Hepatocyte (in vitro differentiated cells): ENCODE measurements at regions not wholly inside any gene's neighbourhood (a gene's known extent, or its start where the extent isn't known, plus 50 kb on each side); places are given as distances from the start of the nearest gene placed in this dataset.

Experiments used
- DNase-seq: peaks from one replicate; pipeline ENCODE4 v3.0.0-alpha.2; 2016; ENCODE audit warnings: low spot score
- H2AFZ ChIP-seq: fragments of 200-600 bp; sonication (generic); 2 replicates; pipeline ENCODE4 v1.6.0; 2016; ENCODE audit warnings: antibody characterized with exemption, mild to moderate bottlenecking
- H3K27ac ChIP-seq: fragments of 200-600 bp; sonication (generic); 2 replicates; pipeline ENCODE4 v1.5.1; 2016; ENCODE audit warnings: mild to moderate bottlenecking
- H3K27me3 ChIP-seq: fragments of 200-600 bp; sonication (generic); 2 replicates; pipeline ENCODE4 v1.6.1; 2016
- H3K36me3 ChIP-seq: fragments of 200-600 bp; sonication (generic); replicated peaks from 2 replicates; pipeline ENCODE4 v1.5.1; 2016; ENCODE audit warnings: low read depth; ENCODE audit not compliant: insufficient read depth
- H3K4me1 ChIP-seq: fragments of 200-600 bp; sonication (generic); 2 replicates; pipeline ENCODE4 v1.5.1; 2016; ENCODE audit warnings: mild to moderate bottlenecking, moderate library complexity; ENCODE audit not compliant: insufficient read depth
- H3K4me2 ChIP-seq: fragments of 200-600 bp; sonication (generic); 2 replicates; pipeline ENCODE4 v1.6.0; 2016
- H3K4me3 ChIP-seq: fragments of 200-600 bp; sonication (generic); 2 replicates; pipeline ENCODE4 v1.5.1; 2016; ENCODE audit warnings: mild to moderate bottlenecking
- H3K79me2 ChIP-seq: fragments of 200-600 bp; sonication (generic); 2 replicates; pipeline ENCODE4 v1.6.0; 2017; ENCODE audit warnings: mild to moderate bottlenecking
- H3K9me2 ChIP-seq: fragments of 200-600 bp; sonication (generic); replicated peaks from 2 replicates; pipeline ENCODE4 v1.6.0; 2017; ENCODE audit warnings: mild to moderate bottlenecking; ENCODE audit not compliant: insufficient read depth
- H3K9me3 ChIP-seq: fragments of 200-600 bp; sonication (generic); 2 replicates; pipeline ENCODE4 v1.5.1; 2016; ENCODE audit warnings: low read depth, mild to moderate bottlenecking
- H4K20me1 ChIP-seq: fragments of 200-600 bp; sonication (generic); 2 replicates; pipeline ENCODE4 v1.6.0; 2016; ENCODE audit warnings: mild to moderate bottlenecking; ENCODE audit not compliant: insufficient read depth, poor library complexity, severe bottlenecking
- EZH2 ChIP-seq: fragments of 200-600 bp; sonication (generic); IDR thresholded peaks from 2 replicates; pipeline ENCODE4 v1.6.1; 2016; ENCODE audit warnings: antibody characterized with exemption, mild to moderate bottlenecking, borderline replicate concordance
- EZH2phosphoT487 ChIP-seq: fragments of 200-600 bp; sonication (generic); IDR thresholded peaks from one replicate; pipeline ENCODE4 v1.6.1; 2018; ENCODE audit warnings: antibody characterized with exemption, mild to moderate bottlenecking, low read depth, moderate library complexity; ENCODE audit not compliant: unreplicated experiment, severe bottlenecking
- WGBS: methylation state at CpG from one replicate; pipeline ENCODE4 v1.1.6; 2016; ENCODE audit warnings: low lambda C conversion rate; ENCODE audit errors: missing lambda C conversion rate; 5-methylcytosine and 5-hydroxymethylcytosine counted together
- TF ChIP-seq, protein P1 (sequence below): fragments of 200-600 bp; sonication (generic); IDR thresholded peaks from 2 replicates; pipeline ENCODE4 v1.5.1; 2016; ENCODE audit warnings: antibody characterized with exemption, mild to moderate bottlenecking; ENCODE audit not compliant: poor library complexity

DNA sequence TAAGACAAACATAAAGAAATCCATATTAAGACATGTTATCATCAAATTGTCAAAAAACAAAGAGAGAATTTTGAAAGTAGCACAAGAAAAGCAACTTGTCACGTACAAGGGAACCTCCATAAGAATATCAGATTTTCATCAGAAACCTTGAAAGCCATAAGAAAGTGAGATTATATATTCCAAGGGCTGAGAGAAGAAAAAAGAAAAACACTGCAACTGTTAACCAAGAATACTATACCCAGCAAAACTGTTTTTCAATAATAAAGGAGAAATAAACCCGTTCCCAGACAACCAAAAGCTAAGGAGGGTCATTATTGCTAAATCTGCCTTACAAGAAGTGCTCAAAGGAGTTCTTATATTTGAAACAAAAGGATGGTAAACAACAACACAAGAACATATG is 94.7 kb upstream of the TSPAN8 start:
- H3K27me3 ChIP-seq: no peaks in the 10 kb centered on the region
- H4K20me1 ChIP-seq: no peaks in the 10 kb centered on the region
- 69% methylated on average over 2 of the region's 2 CpGs for WGBS
- no peaks in the 10 kb centered on the region for H3K79me2 ChIP-seq
- H3K4me3 ChIP-seq: no peak overlapping the region
- TF ChIP-seq EZH2 (no peak), EZH2phosphoT487 (no peak)
- TF ChIP-seq, protein P1, sequence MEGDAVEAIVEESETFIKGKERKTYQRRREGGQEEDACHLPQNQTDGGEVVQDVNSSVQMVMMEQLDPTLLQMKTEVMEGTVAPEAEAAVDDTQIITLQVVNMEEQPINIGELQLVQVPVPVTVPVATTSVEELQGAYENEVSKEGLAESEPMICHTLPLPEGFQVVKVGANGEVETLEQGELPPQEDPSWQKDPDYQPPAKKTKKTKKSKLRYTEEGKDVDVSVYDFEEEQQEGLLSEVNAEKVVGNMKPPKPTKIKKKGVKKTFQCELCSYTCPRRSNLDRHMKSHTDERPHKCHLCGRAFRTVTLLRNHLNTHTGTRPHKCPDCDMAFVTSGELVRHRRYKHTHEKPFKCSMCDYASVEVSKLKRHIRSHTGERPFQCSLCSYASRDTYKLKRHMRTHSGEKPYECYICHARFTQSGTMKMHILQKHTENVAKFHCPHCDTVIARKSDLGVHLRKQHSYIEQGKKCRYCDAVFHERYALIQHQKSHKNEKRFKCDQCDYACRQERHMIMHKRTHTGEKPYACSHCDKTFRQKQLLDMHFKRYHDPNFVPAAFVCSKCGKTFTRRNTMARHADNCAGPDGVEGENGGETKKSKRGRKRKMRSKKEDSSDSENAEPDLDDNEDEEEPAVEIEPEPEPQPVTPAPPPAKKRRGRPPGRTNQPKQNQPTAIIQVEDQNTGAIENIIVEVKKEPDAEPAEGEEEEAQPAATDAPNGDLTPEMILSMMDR: no peak
- H3K36me3 ChIP-seq: no peaks in the 10 kb centered on the region
- DNase-seq: no peak
- H3K9me3 ChIP-seq: peaks cover 4% of the 10 kb centered on the region
- no peaks in the 10 kb centered on the region for H3K4me1 ChIP-seq
- H3K9me2 ChIP-seq: no peaks in the 10 kb centered on the region
- H2AFZ ChIP-seq: no peak overlapping the region
- H3K27ac ChIP-seq: no peak overlapping the region
- no peak overlapping the region for H3K4me2 ChIP-seq

DNA sequence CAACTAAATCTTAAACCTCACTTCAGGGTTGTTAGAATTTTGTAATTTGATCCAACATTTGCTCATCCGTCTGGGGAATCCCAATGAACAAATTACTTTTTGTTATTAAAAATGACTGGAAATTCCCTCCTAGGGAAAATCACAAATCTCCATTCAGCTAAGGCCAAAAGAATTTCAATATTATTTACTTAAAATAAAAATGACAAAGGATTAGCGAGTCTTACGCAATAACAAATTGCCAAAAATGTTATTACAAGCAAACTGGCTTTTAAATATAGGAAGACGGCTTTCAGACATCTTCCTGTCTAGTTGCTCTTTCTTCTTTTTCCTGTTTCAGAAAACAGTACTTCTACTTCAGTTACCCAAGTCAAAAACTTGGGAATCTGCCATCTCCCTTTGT is 92.4 kb upstream of the TSPAN8 start:
- no peak overlapping the region for H3K4me3 ChIP-seq
- H2AFZ ChIP-seq: no peak overlapping the region
- no peaks in the 10 kb centered on the region for H3K36me3 ChIP-seq
- H3K9me2 ChIP-seq: no peaks in the 10 kb centered on the region
- H3K27me3 ChIP-seq: no peaks in the 10 kb centered on the region
- no peaks in the 10 kb centered on the region for H3K4me1 ChIP-seq
- WGBS: 94% methylated on average over 4 of the region's 4 CpGs
- peaks cover 4% of the 10 kb centered on the region for H3K9me3 ChIP-seq
- no peaks in the 10 kb centered on the region for H3K79me2 ChIP-seq
- H4K20me1 ChIP-seq: no peaks in the 10 kb centered on the region
- DNase-seq: no peak
- no peak overlapping the region for H3K27ac ChIP-seq
- H3K4me2 ChIP-seq: no peak overlapping the region
- TF ChIP-seq EZH2 (no peak), EZH2phosphoT487 (no peak)
- TF ChIP-seq, protein P1: no peak

DNA sequence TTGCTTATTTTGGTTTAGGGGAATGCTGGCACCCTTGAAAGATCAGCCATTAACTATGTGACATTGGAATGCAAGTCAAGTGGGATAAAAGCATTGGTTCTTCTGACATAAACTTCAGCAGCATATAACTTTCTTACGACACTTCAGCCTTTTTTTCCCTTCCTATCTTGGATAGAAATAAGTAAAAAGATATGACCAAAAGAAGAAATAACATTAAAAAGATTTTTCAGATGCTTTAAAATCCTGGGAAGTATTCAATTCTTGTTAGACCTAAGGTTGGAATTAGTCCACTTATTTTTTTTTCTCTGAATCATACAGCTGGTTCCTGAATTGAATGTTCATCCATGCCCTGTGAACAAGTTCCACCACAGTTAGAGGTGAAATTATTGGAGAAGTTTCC is 85.6 kb upstream of the TSPAN8 start:
- H3K9me3 ChIP-seq: no peaks in the 10 kb centered on the region

More for the DNA sequence above, 85.6 kb upstream of the TSPAN8 start:
- Histone ChIP-seq H3K9me2 (no peaks in the 10 kb centered on the region), H4K20me1 (no peaks in the 10 kb centered on the region), H3K79me2 (no peaks in the 10 kb centered on the region), H3K36me3 (no peaks in the 10 kb centered on the region), H3K27me3 (no peaks in the 10 kb centered on the region), H3K4me2 (no peak overlapping the region), H3K27ac (no peak overlapping the region), H2AFZ (no peak overlapping the region), H3K4me1 (no peaks in the 10 kb centered on the region), H3K4me3 (no peak overlapping the region)
- TF ChIP-seq EZH2 (no peak), EZH2phosphoT487 (no peak)
- TF ChIP-seq, protein P1: no peak
- no peak for DNase-seq
- WGBS: 71% methylated on average over 1 of the region's 1 CpG
